Uterus (tissue), 2 donors: ENCODE measurements at regions not wholly inside any gene's neighbourhood (a gene's known extent, or its start where the extent isn't known, plus 50 kb on each side); places are given as distances from the start of the nearest gene placed in this dataset.

Experiments
- CTCF ChIP-seq, 4 experiments: fragments of 200-600 bp in 2 of 4; fragments of 450-650 bp in 2 of 4; sonication (generic) in 2 of 4; IDR thresholded peaks; one replicate each; pipeline ENCODE4 v1.5.1; 2016 to 2019; ENCODE audit warnings: antibody characterized with exemption in 4 of 4, mild to moderate bottlenecking in 2 of 4, moderate library complexity in 1 of 4
- POLR2A ChIP-seq, 2 donors: fragments of 450-650 bp; IDR thresholded peaks; one replicate each; pipeline ENCODE4 v1.6.1; 2016; ENCODE audit warnings: antibody characterized with exemption in 2 of 2, mild to moderate bottlenecking in 1 of 2, moderate library complexity in 1 of 2

DNA sequence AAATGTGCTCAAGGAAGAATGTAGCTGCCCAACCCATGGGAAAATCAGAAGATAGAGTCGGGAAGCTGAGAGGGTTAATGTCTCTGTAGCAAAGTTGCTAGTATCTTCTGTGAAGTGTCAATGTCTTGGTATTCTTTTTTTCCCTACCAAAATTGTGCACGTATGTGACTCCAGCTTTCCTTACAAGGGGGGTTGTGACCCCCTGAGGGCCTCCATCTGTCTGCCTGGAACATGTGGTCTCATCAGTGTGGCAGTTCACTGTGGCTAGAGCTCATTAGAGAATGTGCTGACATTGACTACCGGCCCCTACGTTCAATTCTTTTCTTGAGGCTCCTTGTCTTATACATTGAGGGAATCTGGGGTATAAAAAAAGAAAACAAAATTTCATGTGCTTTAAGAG, 725.2 kb upstream of the CELF2 start:
- TF ChIP-seq CTCF (IDR thresholded peaks at IDR 0.05) (no peak), POLR2A (IDR thresholded peaks at IDR 0.05) (no peak)
